Gastroesophageal sphincter (tissue), 4 donors: ENCODE measurements at regions not wholly inside any gene's neighbourhood (a gene's known extent, or its start where the extent isn't known, plus 50 kb on each side); places are given as distances from the start of the nearest gene placed in this dataset.

ENCODE experiments used
- ATAC-seq: fragments of 150-250 bp; one replicate; pipeline ENCODE4 v1.9.1; 2016; ENCODE audit warnings: mild to moderate bottlenecking, moderate library complexity
- H3K27ac ChIP-seq, 4 donors: fragments of 200-600 bp; sonication (generic) in 3 of 4; 1 replicate in 3 of 4; 2 replicates in 1 of 4; pipeline ENCODE4 v1.5.1; 2016 to 2019
- H3K27me3 ChIP-seq: fragments of 200-600 bp; sonication (generic); one replicate; pipeline ENCODE4 v1.5.1; 2019
- H3K36me3 ChIP-seq, 2 donors: fragments of 200-600 bp; sonication (generic); one replicate each; pipeline ENCODE4 v1.5.1; 2019; ENCODE audit warnings: control low read depth in 1 of 2
- H3K4me1 ChIP-seq, 3 donors: fragments of 200-600 bp; sonication (generic); 1 replicate in 2 of 3; 2 replicates in 1 of 3; pipeline ENCODE4 v1.5.1; 2016 to 2019; ENCODE audit warnings: control low read depth in 2 of 3
- H3K4me3 ChIP-seq, 2 donors: fragments of 200-600 bp; sonication (generic); one replicate each; pipeline ENCODE4 v1.5.1; 2019; ENCODE audit warnings: mild to moderate bottlenecking in 1 of 2, moderate library complexity in 1 of 2
- H3K9me3 ChIP-seq, 3 donors: fragments of 200-600 bp; sonication (generic); one replicate each; pipeline ENCODE4 v1.5.1; 2017 to 2019; ENCODE audit warnings: control low read depth in 2 of 3
- CTCF ChIP-seq, 4 experiments: fragments of 200-600 bp in 2 of 4; fragments of 450-650 bp in 2 of 4; sonication (generic) in 1 of 4; IDR thresholded peaks; one replicate each; pipeline ENCODE4 v1.5.1; 2017 to 2019; ENCODE audit warnings: antibody characterized with exemption in 4 of 4, mild to moderate bottlenecking in 2 of 4, moderate library complexity in 2 of 4
- EP300 ChIP-seq: sonication (generic); formaldehyde crosslinking; IDR thresholded peaks from one replicate; pipeline ENCODE4 v1.6.1; 2017; ENCODE audit warnings: antibody characterized with exemption, mild to moderate bottlenecking
- POLR2A ChIP-seq, 2 donors: fragments of 450-650 bp; IDR thresholded peaks; one replicate each; pipeline ENCODE4 v1.6.1; 2017; ENCODE audit warnings: antibody characterized with exemption in 2 of 2, mild to moderate bottlenecking in 2 of 2, moderate library complexity in 1 of 2
- POLR2AphosphoS5 ChIP-seq: sonication (generic); formaldehyde crosslinking; IDR thresholded peaks from one replicate; pipeline ENCODE4 v1.6.1; 2017; ENCODE audit warnings: antibody characterized with exemption
- WGBS, 2 donors: methylation state at CpG; one replicate each; pipeline ENCODE4 v1.1.5; 2018; ENCODE audit warnings: low coverage in 1 of 2; 5-methylcytosine and 5-hydroxymethylcytosine counted together

DNA sequence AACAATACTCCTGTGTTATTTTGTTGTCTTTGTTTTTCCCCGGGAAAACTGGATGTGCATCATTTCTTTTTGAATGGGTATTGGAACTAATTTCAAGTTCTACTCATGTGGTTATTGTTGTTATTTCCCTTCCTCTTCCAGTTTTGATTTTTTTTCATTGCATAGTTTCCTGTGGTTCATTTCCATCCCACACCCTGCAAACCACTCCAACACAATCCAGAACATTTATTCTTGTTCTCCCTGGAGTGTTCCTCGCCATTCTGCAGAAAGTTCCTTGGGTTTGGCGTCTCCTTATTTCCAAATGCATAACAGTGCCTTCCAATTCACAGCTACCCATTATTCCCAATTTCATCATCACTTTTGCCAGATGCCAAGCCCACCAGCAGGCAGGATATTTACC, 775.1 kb downstream of the TNS3 start:
- Histone ChIP-seq H3K27ac (no peak overlapping the region), H3K4me3 (no peak overlapping the region), H3K27me3 (peaks cover 5% of the 10 kb centered on the region), H3K9me3 (no peaks in the 10 kb centered on the region), H3K4me1 (peaks cover 0 to 7% (median 3%) of the 10 kb centered on the region in 3 donors), H3K36me3 (no peaks in the 10 kb centered on the region)
- TF ChIP-seq CTCF (IDR thresholded peaks at IDR 0.05), result no peak
- TF ChIP-seq EP300, result no peak
- TF ChIP-seq POLR2AphosphoS5, result no peak
- no peak for TF ChIP-seq POLR2A (IDR thresholded peaks at IDR 0.05)
- 40 to 43% methylated on average over 3 of the region's 3 CpGs for WGBS, 2 donors
- no peak for ATAC-seq

DNA sequence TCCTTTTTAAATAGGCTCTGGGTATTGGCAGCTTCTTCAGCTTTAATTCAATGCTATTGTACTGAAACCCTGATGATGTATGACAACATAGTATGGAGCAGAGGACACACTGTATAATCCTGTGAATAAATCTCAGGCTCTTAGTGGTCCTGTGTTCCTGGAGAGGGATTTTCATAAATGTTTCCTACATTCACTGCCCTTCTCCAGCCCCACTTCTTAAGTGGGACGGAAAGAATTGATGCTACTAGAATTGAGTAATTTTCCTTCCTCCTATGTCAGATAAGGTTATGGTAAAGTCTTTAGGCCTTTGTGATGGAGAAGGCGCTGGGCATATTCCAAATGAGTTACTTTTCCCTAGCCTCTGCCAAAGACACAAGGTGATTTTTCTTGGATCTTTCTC, 779.4 kb downstream of the TNS3 start:
- no peak overlapping the region for H3K27ac ChIP-seq
- peaks cover 0 to 5% (median 0%) of the 10 kb centered on the region in 3 donors for H3K9me3 ChIP-seq
- no peaks in the 10 kb centered on the region for H3K36me3 ChIP-seq
- TF ChIP-seq POLR2A (IDR thresholded peaks at IDR 0.05), result no peak
- TF ChIP-seq CTCF (IDR thresholded peaks at IDR 0.05), result no peak
- TF ChIP-seq EP300, result no peak
- TF ChIP-seq POLR2AphosphoS5, result no peak
- no peaks in the 10 kb centered on the region for H3K4me1 ChIP-seq
- H3K4me3 ChIP-seq, result no peak overlapping the region
- peaks cover 5% of the 10 kb centered on the region for H3K27me3 ChIP-seq
- ATAC-seq, result no peak
- no CpG with 5 or more reads among the region's 2 CpGs for WGBS, 2 donors

- no peak for ATAC-seq
- Histone ChIP-seq H3K9me3 (no peaks in the 10 kb centered on the region), H3K4me3 (no peak overlapping the region), H3K27ac (no peak overlapping the region), H3K4me1 (no peaks in the 10 kb centered on the region), H3K36me3 (no peaks in the 10 kb centered on the region), H3K27me3 (no peaks in the 10 kb centered on the region)
- 43 to 78% methylated on average over 1 of the region's 1 CpG for WGBS, 2 donors
- TF ChIP-seq EP300 (no peak), POLR2AphosphoS5 (no peak)
Observed at GRCh38 chr7:46791188-46791587, 790.7 kb downstream of the TNS3 start.

GRCh38 chr7:46786995-46787394, 794.9 kb downstream of the TNS3 start:
- Histone ChIP-seq H3K9me3 (no peaks in the 10 kb centered on the region), H3K4me1 (no peaks in the 10 kb centered on the region), H3K36me3 (no peaks in the 10 kb centered on the region), H3K27ac (no peak overlapping the region), H3K4me3 (no peak overlapping the region), H3K27me3 (no peaks in the 10 kb centered on the region)
- no peak for ATAC-seq
- 89 to 93% methylated on average over 2 to 3 of the region's 3 CpGs for WGBS, 2 donors
- TF ChIP-seq POLR2A (IDR thresholded peaks at IDR 0.05) (no peak), CTCF (IDR thresholded peaks at IDR 0.05) (no peak), EP300 (no peak), POLR2AphosphoS5 (no peak)

- no peak overlapping the region for H3K4me3 ChIP-seq
- H3K27ac ChIP-seq, result no peak overlapping the region
- no peaks in the 10 kb centered on the region for H3K27me3 ChIP-seq
- TF ChIP-seq POLR2A (IDR thresholded peaks at IDR 0.05) (no peak), POLR2AphosphoS5 (no peak), EP300 (no peak), CTCF (IDR thresholded peaks at IDR 0.05) (no peak)
- H3K9me3 ChIP-seq, result no peaks in the 10 kb centered on the region
- no peak for ATAC-seq
- no peaks in the 10 kb centered on the region for H3K36me3 ChIP-seq
- H3K4me1 ChIP-seq, result no peaks in the 10 kb centered on the region
- 78 to 79% methylated on average over 7 to 8 of the region's 8 CpGs for WGBS, 2 donors
Observed at GRCh38 chr7:46786221-46786954, 795.5 kb downstream of the TNS3 start.
